GM12873 (cell line): ENCODE measurements at regions not wholly inside any gene's neighbourhood (a gene's known extent, or its start where the extent isn't known, plus 50 kb on each side); places are given as distances from the start of the nearest gene placed in this dataset.

Experiments used
- TF ChIP-seq, protein P1 (sequence below): IDR thresholded peaks from 2 replicates; pipeline ENCODE4 v1.5.1; 2012; ENCODE audit warnings: low read depth, mild to moderate bottlenecking, moderate library complexity, low read length, control low read depth; ENCODE audit not compliant: insufficient read depth; ENCODE audit errors: missing control alignments

- TF ChIP-seq, protein P1, sequence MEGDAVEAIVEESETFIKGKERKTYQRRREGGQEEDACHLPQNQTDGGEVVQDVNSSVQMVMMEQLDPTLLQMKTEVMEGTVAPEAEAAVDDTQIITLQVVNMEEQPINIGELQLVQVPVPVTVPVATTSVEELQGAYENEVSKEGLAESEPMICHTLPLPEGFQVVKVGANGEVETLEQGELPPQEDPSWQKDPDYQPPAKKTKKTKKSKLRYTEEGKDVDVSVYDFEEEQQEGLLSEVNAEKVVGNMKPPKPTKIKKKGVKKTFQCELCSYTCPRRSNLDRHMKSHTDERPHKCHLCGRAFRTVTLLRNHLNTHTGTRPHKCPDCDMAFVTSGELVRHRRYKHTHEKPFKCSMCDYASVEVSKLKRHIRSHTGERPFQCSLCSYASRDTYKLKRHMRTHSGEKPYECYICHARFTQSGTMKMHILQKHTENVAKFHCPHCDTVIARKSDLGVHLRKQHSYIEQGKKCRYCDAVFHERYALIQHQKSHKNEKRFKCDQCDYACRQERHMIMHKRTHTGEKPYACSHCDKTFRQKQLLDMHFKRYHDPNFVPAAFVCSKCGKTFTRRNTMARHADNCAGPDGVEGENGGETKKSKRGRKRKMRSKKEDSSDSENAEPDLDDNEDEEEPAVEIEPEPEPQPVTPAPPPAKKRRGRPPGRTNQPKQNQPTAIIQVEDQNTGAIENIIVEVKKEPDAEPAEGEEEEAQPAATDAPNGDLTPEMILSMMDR, result no peak
Measured at GRCh38 chr3:17846466-17846865, 104.0 kb upstream of the TBC1D5 start.

GRCh38 chr3:17845026-17845812 is 102.8 kb upstream of the TBC1D5 start:
- TF ChIP-seq, protein P1, result no peak

- TF ChIP-seq, protein P1, result no peak
Measured at GRCh38 chr3:17844236-17844635, 101.8 kb upstream of the TBC1D5 start.

DNA sequence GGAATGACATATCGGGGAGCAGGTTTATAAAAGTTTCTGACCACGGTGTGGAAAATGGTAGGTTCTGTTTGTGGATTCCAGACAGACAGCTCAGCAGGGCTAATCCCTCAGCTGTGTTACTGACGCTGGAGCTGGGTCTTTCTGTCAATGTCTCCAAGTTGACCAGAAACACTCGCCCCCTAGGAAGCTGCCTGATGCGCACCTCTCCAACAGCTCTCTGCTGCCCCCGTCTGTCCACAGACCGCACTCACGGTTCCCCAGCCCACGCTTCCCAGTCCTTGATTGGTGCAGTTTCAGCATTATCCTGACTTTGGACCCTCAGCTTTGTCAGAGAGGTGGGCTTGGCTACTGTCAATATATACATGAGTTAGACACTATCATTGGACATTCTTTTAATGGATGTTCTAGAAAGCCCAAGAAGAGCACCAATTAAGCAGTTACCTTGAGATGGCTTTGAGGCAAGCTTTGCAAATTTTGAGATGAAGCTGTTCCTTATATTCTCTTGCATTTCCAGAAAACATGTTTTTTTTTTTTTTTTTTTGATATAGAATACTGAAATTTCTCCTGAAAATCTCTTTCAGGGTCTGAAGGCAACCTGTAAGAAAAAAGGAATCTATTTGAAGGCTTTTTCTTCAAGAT is 98.9 kb upstream of the TBC1D5 start:
- TF ChIP-seq, protein P1, result peak; percentile 99

GRCh38 chr3:17840651-17841050 is 98.2 kb upstream of the TBC1D5 start:
- TF ChIP-seq, protein P1, result no peak

DNA sequence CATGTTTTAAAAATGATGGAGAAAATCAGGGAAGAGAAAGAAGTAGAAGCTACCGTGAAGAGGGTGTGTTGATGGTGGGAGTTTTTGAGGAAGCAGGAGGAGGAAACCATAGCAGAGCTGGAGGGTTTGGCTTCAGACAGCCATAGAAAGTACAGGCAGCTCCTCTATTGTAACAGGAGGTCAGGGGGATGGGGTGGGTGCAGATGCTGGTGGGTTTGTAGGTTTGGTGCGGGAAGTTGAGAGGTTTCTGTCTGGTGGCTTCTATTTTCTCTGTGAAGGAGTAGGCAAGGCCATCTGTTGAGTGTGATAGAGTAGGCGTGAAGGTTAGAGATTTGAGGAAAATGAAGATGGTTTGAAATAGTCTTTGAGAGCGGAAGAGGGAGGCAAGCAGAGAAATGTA is 97.7 kb upstream of the TBC1D5 start:
- TF ChIP-seq, protein P1, result no peak

GRCh38 chr3:17836919-17837318 is 94.5 kb upstream of the TBC1D5 start:
- TF ChIP-seq, protein P1, result no peak
